ENCODE measurements at regions not wholly inside any gene's neighbourhood (a gene's known extent, or its start where the extent isn't known, plus 50 kb on each side); places are given as distances from the start of the nearest gene placed in this dataset.

GRCh38 chrX:94676285-94676684, 1002.3 kb downstream of the FAM133A start:
- FAIRE-seq: no peak
- CTCF ChIA-PET (ENCODE audit: partially characterized antibody): no interaction called here
- no CpG with 5 or more reads among the region's 2 CpGs for WGBS, 2 experiments (ENCODE audit: extremely low coverage in 1 of 2, insufficient coverage in 1 of 2, insufficient read length in 1 of 2, insufficient replicate concordance in 2 of 2, low coverage in 1 of 2, low lambda C conversion rate in 2 of 2, missing lambda C conversion rate in 1 of 2)

More at GRCh38 chrX:94676285-94676684, 1002.3 kb downstream of the FAM133A start:
- H2BK5ac ChIP-seq (ENCODE audit: low read depth, low read length): no peak overlapping the region
- 0 out of 4 replicates have a peak, but pooled peaks cover 0 to 3% of the 10 kb centered on the region in 2 experiments for H3K9me3 ChIP-seq (ENCODE audit: insufficient read depth in 2 of 2, low read depth in 1 of 2, low read length in 1 of 2)
- no peak overlapping the region for H3K4ac ChIP-seq (replicated peaks; ENCODE audit: insufficient read length, low read depth, low read length)
- H3K4me1 ChIP-seq (replicated peaks in 1 of 4; ENCODE audit: control insufficient read depth in 3 of 4, insufficient read depth in 4 of 4, low read length in 3 of 4): no peaks in the 10 kb centered on the region
- no peak for DNase-seq (ENCODE audit: low read depth in 1 of 2, low spot score in 2 of 2)
- H3K23ac ChIP-seq (ENCODE audit: insufficient read length): no peak overlapping the region
- H3K9ac ChIP-seq (replicated peaks in 1 of 4; ENCODE audit: extremely low read depth in 1 of 4, low read depth in 3 of 4, low read length in 3 of 4): no peak overlapping the region
- H3K79me2 ChIP-seq (ENCODE audit: control insufficient read depth in 1 of 2, insufficient read depth in 2 of 2, low read length in 2 of 2): no peaks in the 10 kb centered on the region
- H4K91ac ChIP-seq (replicated peaks; ENCODE audit: insufficient read length, low read length): no peak overlapping the region
- H2AFZ ChIP-seq (ENCODE audit: low read length): no peak overlapping the region
- H3K4me3 ChIP-seq (ENCODE audit: extremely low read depth in 1 of 4, insufficient read depth in 2 of 4, low read depth in 3 of 4, low read length in 4 of 4): no peak overlapping the region
- no peak overlapping the region for H4K5ac ChIP-seq (ENCODE audit: insufficient read length, low read depth, low read length)
- no peak overlapping the region for H2AK5ac ChIP-seq (ENCODE audit: low read depth, low read length)
- no peaks in the 10 kb centered on the region for H3K79me1 ChIP-seq (ENCODE audit: low read depth, low read length)
- no peak overlapping the region for H3K4me2 ChIP-seq (ENCODE audit: insufficient read depth in 1 of 2, low read depth in 2 of 2, low read length in 2 of 2)
- no peak overlapping the region for H2BK12ac ChIP-seq (ENCODE audit: low read depth, low read length)
- H4K8ac ChIP-seq (ENCODE audit: extremely low read depth, insufficient read depth, low read length): no peak overlapping the region
- H3K36me3 ChIP-seq (ENCODE audit: control insufficient read depth in 2 of 4, insufficient read depth in 4 of 4, low read length in 3 of 4): peaks cover 0 to 27% (median 8%) of the 10 kb centered on the region in 4 experiments; a peak in 5 of 8 replicates
- POLR2A ChIA-PET (ENCODE audit: partially characterized antibody): no interaction called here
- H3K56ac ChIP-seq (replicated peaks; ENCODE audit: insufficient read length, low read depth, low read length): no peak overlapping the region
- H3K27me3 ChIP-seq (replicated peaks in 1 of 4; ENCODE audit: control insufficient read depth in 3 of 4, extremely low read depth in 1 of 4, insufficient read depth in 3 of 4, low read length in 3 of 4): no peaks in the 10 kb centered on the region
- no peak overlapping the region for H3K14ac ChIP-seq (ENCODE audit: insufficient read length)
- no peak overlapping the region for H3K27ac ChIP-seq (ENCODE audit: low read depth, low read length)
- H3K18ac ChIP-seq (ENCODE audit: extremely low read depth, low read length): no peak overlapping the region
- H3K23me2 ChIP-seq (ENCODE audit: low read depth, low read length): no peaks in the 10 kb centered on the region
- H2BK15ac ChIP-seq (ENCODE audit: low read length): no peak overlapping the region
- H4K20me1 ChIP-seq (replicated peaks in 1 of 2; ENCODE audit: control insufficient read depth in 1 of 2, insufficient read depth in 2 of 2, low read length in 2 of 2): no peaks in the 10 kb centered on the region
- no peak overlapping the region for H2BK20ac ChIP-seq (ENCODE audit: low read length)
- TF ChIP-seq SAP30 (IDR thresholded peaks at IDR 0.05; ENCODE audit: insufficient read depth, insufficient replicate concordance, low read length): no peak
- TF ChIP-seq CTCF (IDR thresholded peaks at IDR 0.05; ENCODE audit: control extremely low read depth in 1 of 3, insufficient read depth in 1 of 3, low read depth in 1 of 3, low read length in 3 of 3): peak in 1 of 3 experiments; percentile 5; a peak in 1 of 4 replicates
- H2BK120ac ChIP-seq (replicated peaks; ENCODE audit: low read depth, low read length): no peak overlapping the region

All from H1 (cell line).